HepG2 (cell line): ENCODE measurements at regions not wholly inside any gene's neighbourhood (a gene's known extent, or its start where the extent isn't known, plus 50 kb on each side); places are given as distances from the start of the nearest gene placed in this dataset.

Source experiments
- CEBPB ChIP-seq: IDR thresholded peaks from 2 replicates; pipeline ENCODE4 v1.6.1; 2011; ENCODE audit warnings: low read depth, low read length, improper control_type of control experiment, borderline replicate concordance
- CTCF ChIP-seq: sonication (generic); formaldehyde crosslinking; IDR thresholded peaks from 2 replicates; pipeline ENCODE4 v1.5.0; 2020; ENCODE audit warnings: mild to moderate bottlenecking, missing genetic modification reagents, moderate library complexity
- ETV6 ChIP-seq: sonication (generic); formaldehyde crosslinking; conservative IDR thresholded peaks from 2 replicates; pipeline ENCODE4 v1.4.0; 2020; ENCODE audit warnings: missing genetic modification reagents
- GATAD2A ChIP-seq: IDR thresholded peaks from 2 replicates; pipeline ENCODE4 v1.6.1; 2016
- HNF4G ChIP-seq, 2 experiments: sonication (generic) in 1 of 2; formaldehyde crosslinking in 1 of 2; IDR thresholded peaks; 2 replicates each; pipeline versions ENCODE4 v1.4.0 to v1.6.1; 2011 to 2020; ENCODE audit warnings: borderline replicate concordance in 2 of 2, low read depth in 2 of 2, mild to moderate bottlenecking in 2 of 2, low read length in 1 of 2, missing genetic modification reagents in 1 of 2, moderate library complexity in 1 of 2
- RAD21 ChIP-seq: fragments of 450-650 bp; formaldehyde crosslinking; IDR thresholded peaks from 2 replicates; pipeline ENCODE4 v1.5.0; 2020; ENCODE audit warnings: mild to moderate bottlenecking
- ZBTB33 ChIP-seq: sonication (generic); formaldehyde crosslinking; IDR thresholded peaks from 2 replicates; pipeline ENCODE4 v1.4.0; 2020; ENCODE audit warnings: missing genetic modification reagents
- ZFP1 ChIP-seq: IDR thresholded peaks from 2 replicates; pipeline ENCODE4 v1.6.1; 2016
- ZNF224 ChIP-seq: sonication (generic); formaldehyde crosslinking; IDR thresholded peaks from 2 replicates; pipeline ENCODE4 v1.5.0; 2020; ENCODE audit warnings: mild to moderate bottlenecking, missing genetic modification reagents
- ZNF280D ChIP-seq: sonication (generic); formaldehyde crosslinking; IDR thresholded peaks from 2 replicates; pipeline ENCODE4 v1.5.1; 2020; ENCODE audit warnings: mild to moderate bottlenecking, missing genetic modification reagents
- ZNF510 ChIP-seq: sonication (generic); formaldehyde crosslinking; IDR thresholded peaks from 2 replicates; pipeline ENCODE4 v1.4.0; 2020; ENCODE audit warnings: low read depth, mild to moderate bottlenecking, missing genetic modification reagents
- ZNF546 ChIP-seq: sonication (generic); formaldehyde crosslinking; conservative IDR thresholded peaks from 2 replicates; pipeline ENCODE4 v1.8.1; 2023; ENCODE audit warnings: mild to moderate bottlenecking, missing genetic modification reagents

GRCh38 chr2:239509373-239510143 is 108.7 kb upstream of the HDAC4 start:
- TF ChIP-seq HNF4G (IDR thresholded peaks at IDR 0.05; ENCODE audit: borderline replicate concordance, low read depth, low read length): no peak
- no peak for TF ChIP-seq HNF4G (CRISPR knock-in tag; IDR thresholded peaks at IDR 0.05; ENCODE audit: borderline replicate concordance, low read depth)
- TF ChIP-seq ZFP1 (CRISPR knock-in tag): no peak
- no peak for TF ChIP-seq RAD21
- no peak for TF ChIP-seq ZNF546
- TF ChIP-seq CEBPB: no peak
- no peak for TF ChIP-seq ETV6 (CRISPR knock-in tag)
- no peak for TF ChIP-seq ZNF280D (CRISPR knock-in tag)
- no peak for TF ChIP-seq ZBTB33
- TF ChIP-seq ZNF510 (CRISPR knock-in tag): no peak
- TF ChIP-seq ZNF224 (CRISPR knock-in tag): no peak
- TF ChIP-seq CTCF (CRISPR knock-in tag): no peak
- TF ChIP-seq GATAD2A (CRISPR knock-in tag): no peak
